Caki2 (cell line): ENCODE measurements at regions not wholly inside any gene's neighbourhood (a gene's known extent, or its start where the extent isn't known, plus 50 kb on each side); places are given as distances from the start of the nearest gene placed in this dataset.
A peak's percentile ranks its signal among the peaks of the same experiment; 100 is the strongest.
"Not testable (repeated sequence)": the region's sequence is repeated elsewhere in the genome, so short reads cannot be mapped to it uniquely, and the experiment has no call there.

Experiments used
- DNase-seq: peaks from one replicate; pipeline ENCODE4 v3.0.0-alpha.2; 2015; ENCODE audit warnings: low read depth
- in situ Hi-C: cut with HindIII; loops from 2 replicates; pipeline ENCODE4 v1.10.0; 2016; ENCODE audit warnings: low sequenced_read_pairs, low pct_unique_long_range_greater_than_20kb, mixed read lengths

DNA sequence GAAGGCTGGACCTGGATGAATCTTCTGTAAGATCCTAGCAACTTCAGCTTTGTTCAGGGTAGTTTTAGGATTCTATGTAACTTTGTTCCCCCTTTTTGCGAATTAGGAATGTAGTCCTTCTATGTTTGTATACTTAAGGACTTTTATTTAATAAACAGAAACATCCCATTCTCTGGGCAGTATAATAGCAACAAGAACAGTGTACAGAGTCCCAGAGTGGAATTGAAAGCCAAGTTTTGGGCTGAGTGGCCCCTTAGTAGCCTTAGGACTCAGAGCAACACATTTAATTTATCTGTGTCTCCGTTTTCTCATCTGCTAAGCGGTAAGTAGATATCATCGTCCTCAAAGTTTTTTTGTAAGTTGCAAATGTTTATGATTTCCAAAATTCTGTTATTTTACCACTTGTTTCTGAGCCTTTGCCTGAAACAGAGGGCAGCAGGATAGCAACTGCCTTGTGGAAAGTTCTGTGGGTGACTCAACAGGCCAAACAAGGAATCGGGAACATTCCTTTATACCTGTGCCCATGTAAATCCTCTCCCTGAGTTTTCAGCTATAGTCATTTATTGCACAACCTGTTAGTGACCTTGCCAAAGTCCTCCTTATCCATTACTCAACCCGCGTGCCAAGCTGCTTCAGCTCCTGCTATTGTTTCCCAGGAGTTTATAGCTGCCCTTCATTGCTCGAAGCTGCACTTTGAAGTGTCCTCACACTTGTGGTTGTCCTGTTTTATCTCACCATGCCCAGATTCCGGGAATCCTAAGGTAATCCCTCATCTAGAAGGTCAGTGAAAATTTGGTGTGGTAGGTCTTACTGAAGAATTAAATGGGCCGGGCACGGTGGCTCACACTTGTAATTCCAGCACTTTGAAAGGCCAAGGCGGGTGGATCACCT, 199.1 kb upstream of the AHR start:
- DNase-seq = no peak
- in situ Hi-C loops = no loop called here

DNA sequence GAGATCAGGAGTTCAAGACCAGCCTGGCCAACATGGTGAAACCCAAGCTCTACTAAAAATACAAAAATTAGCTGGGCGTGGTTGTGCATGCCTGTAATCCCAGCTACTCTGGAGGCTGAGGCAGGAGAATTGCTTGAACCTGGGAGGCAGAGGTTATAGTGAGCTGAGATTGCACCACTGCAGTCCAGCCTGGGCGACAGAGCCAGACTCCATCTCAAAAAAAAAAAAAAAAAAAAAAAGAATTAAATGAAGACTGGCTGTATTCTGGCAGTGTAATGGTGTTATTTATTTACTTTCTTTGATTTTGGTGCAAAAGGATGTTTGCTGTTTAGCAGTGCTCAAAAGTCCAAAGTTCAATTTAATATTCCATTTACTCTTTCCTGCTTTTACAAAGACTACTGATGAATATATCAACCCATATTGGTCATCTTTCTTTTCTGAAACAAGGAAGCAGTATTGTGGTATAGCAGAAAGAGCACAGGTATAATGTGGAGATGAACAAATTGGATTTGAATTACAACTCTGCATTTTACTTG, 198.4 kb upstream of the AHR start:
- in situ Hi-C loops = not testable (repeated sequence)

DNA sequence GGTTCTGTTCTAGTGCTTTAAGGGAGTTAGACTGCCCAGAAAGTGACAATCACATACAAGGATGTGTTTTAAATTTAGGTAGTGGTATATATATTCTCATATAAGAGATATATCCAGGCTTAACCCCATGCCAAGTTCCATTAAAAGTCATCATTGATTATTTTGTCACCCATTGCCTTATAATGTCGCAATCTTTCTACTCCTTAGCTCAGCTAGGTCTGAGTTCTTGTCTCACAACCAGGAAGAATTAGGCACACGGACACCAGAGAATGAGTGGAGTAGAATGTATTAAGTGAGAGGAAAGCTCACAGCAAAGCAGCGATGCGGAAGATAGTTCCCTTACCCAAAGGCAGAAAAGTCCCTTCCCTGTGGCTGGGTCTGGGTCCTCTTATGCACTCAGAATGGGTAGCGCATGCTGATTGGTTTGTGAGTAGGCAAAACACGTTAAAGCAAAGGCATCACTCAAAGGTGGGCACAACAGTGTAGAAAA, 197.2 kb upstream of the AHR start:
- in situ Hi-C loops = no loop called here
- DNase-seq = no peak

More for the DNA sequence above, 198.4 kb upstream of the AHR start:
- DNase-seq = not testable (repeated sequence)

- in situ Hi-C loops = no loop called here
- DNase-seq = no peak
Observed at GRCh38 chr7:17103170-17103569, 195.3 kb upstream of the AHR start.

DNA sequence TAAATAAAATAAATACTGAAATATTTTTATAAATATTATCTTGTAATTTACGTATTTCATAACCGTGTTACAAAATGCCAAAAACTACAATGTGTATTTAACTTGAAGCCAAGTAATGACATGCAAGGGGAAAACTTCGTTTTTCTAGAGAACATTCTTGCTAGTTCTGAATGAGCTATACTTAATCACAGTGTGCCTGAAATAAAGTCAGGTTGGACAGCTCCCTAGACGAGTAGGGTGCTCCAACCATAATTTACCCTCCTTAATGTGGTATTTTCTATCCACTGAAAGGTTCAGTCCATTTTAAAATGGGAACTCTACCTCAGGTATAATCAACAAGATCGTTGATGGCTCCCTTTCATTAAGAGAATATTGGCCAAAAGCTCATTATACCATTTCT, 194.5 kb upstream of the AHR start:
- in situ Hi-C loops = no loop called here
- no peak for DNase-seq

DNA sequence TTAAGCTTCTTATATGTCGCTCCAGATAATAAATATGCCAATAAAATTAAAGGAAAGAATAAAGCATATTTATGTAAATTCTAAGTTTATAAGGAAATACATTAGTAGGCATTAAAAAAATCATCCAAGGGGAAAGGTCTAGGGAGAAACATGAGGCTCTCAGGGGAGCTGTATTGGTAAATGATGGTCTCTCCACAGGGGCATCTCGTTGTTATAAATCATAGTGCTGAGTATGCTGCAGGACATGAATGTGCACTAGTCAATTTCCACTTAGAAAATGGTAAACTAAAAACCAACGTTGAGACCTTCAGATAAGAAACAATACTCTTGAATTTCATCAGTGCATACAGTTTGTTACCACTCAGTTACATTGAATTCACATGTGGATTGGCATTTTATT, 194.0 kb upstream of the AHR start:
- DNase-seq = no peak
- in situ Hi-C loops = no loop called here

DNA sequence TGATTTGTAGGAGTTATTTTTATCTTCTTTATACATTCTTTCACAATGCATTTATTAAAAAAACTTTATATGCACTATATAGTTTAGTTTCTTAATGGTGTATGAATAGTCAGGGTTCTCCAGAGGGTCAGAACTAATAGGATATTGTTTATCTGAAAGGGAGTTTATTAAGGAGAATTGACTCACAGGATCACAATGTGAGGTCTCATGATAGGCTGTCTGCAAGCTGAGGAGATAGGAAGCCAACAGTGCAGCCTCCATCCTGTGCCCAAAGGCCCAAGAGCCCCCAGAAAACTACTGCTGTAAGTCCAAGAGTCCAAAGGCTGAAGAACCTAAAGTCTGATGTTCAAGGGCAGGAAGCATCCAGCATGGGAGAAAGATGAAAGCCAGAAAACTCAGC, 192.8 kb upstream of the AHR start:
- no peak for DNase-seq
- in situ Hi-C loops = no loop called here

DNA sequence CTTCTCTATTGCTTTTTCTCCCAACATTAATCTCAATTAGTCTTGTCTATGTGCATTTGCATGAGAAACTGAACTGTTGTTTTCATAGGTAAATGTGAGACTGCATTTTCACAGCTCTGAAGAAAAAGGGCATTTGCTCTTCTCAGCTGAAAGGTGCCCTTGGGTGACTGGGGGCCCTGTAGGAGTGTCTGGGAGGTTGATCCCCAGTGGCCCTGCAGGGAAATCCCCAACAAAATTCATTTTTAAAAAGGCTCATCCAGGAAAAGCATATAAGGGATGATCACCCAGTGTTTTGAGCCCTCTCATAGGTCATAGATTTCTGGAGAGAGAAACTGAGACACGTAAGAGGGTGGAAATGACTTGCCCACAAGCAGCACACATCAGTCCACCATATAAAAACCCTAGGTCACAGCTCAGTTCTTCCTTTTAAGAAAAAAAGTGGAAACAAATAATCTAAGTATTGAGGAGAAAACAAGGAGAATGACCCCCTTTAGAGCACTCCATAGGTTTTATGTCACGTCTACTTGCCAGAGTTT, 190.3 kb upstream of the AHR start:
- in situ Hi-C loops = no loop called here
- DNase-seq = no peak

GRCh38 chr7:17109020-17109419, 189.4 kb upstream of the AHR start:
- peak; percentile 31 for DNase-seq

DNA sequence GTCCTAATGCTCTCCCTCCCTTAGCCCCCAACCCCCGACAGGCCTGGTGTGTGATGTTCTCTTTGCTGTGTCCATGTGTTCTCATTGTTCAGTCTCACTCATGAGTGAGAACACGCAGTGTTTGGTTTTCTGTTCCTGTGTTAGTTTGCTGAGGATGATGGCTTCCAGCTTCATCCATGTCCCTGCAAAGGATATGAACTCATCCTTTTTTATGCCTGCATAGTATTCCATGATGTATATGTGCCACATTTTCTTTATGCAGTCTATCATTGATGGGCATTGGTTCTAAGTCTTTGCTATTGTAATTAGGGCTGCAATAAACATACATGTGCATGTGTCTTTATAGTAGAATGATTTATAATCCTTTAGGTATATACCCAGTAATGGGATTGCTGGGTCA, 184.7 kb upstream of the AHR start:
- DNase-seq, in situ Hi-C loops: not testable (repeated sequence)

More at GRCh38 chr7:17109020-17109419, 189.4 kb upstream of the AHR start:
- in situ Hi-C loops = no loop called here

GRCh38 chr7:17118412-17118811, 180.0 kb upstream of the AHR start:
- no peak for DNase-seq
- in situ Hi-C loops = no loop called here

DNA sequence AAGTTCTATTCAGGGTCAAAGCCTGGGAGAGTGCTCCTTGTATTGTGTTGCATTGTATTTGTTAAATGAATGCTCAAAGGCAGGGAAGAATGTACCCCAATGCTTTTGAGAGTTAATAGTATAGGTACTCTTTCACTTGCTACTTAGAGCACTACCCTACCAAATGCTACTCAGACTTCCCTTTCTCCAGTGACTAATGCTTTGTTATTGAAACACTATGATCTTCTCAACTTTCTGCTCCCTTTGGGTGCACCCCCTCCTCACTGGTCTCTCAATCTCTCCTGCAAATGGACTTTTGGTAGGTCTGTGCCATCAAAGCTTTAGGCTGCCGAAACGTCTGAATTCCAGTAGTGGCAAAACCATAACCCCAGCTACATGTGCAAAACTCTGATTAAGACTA, 177.7 kb upstream of the AHR start:
- in situ Hi-C loops = no loop called here
- no peak for DNase-seq

GRCh38 chr7:17121671-17122070, 176.8 kb upstream of the AHR start:
- in situ Hi-C loops = no loop called here
- no peak for DNase-seq

DNA sequence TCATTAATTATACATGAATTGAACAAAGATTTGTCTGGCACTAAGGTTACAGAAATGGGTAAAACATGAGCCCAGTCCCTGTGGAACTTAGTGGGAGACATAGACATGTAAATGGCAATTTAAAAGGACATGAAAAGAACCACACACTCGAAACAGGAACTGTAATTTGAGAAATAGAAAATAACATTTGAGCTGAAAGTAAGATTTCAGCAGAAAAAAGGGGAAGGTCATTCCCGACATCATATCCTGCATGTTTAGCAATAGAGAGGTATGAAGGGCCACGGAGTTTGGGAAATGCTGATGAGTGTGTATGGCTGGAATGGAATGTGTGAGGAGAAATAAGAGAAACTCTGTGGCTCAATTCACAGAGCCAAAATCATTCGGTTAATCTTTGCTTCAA, 175.4 kb upstream of the AHR start:
- in situ Hi-C loops = no loop called here
- DNase-seq = no peak

DNA sequence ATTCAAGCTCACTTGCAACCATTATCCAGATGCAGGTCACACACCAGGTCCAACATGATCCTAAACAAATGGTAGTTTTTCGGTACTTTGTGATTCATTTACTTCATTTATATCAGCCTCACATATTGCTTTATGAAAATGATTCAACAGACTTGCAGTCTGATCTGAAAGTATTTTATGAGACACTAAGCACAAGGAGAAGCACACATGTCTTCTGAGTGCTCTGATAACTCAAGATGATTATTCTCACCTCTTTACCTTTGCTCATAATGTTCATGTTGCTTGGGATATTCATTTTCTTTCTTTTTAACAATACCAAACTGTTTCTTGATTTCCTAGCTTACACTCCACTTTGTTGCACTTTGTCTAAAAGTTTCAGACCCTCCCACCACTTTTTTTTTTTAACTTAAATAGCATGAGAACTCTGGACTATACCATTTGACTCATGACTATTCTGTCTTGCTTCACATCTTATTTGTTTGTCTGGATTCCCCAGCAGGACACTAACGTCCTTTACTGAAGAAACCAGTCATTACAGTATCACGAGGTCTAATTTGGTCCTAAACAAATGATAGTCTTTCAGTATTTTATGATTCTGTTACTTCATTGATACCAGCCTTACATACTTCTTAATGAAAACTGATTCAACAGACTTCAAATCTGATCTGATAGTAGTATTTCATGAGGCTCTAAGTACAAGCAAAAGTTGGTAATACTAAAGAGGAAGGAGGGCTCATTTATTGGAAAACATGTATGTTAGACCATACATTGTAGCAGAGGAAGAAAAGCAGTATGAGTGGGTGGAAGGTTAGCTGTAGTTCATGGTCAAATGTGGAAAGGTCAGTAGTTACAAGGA, 171.8 kb upstream of the AHR start:
- no peak for DNase-seq
- in situ Hi-C loops = no loop called here

- in situ Hi-C loops = no loop called here
- DNase-seq = no peak
Observed at GRCh38 chr7:17129218-17129617, 169.2 kb upstream of the AHR start.

DNA sequence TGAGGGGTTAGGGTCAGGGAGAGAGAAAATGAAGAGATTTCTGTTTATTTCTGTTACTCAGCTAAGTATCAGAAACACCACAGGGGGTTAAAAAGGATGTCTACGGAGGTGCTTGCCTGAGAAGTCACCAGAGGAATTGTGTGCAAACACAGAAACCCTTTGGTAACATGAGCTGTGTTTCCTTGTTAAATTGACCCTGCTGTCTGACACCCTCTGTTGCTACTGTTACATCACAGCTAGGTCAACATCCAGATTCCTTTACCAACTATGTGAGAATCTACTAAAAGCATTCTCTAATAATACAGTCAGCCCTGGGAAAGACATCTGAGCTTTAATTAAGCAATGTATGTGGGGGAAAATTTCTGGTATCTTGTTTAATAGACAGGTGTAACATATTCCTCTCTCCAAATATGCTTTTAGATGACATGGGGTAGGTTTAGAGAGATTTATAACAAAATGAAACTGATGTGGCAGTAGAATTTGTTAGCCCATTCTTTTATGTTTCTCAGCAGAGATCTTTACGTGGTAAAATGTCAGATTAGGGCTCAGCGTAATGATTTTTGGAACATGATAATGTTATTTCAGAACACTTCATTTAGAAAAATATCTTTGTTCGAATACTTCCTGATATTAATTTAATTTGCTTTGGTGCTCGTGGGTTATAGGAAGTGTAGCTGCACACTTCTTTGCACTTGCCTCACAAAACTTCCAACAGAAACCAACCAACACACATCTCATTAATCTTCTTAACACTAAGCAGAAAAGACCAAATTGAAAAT, 168.0 kb upstream of the AHR start:
- in situ Hi-C loops = no loop called here

GRCh38 chr7:17131060-17131345, 167.4 kb upstream of the AHR start:
- in situ Hi-C loops = no loop called here
- DNase-seq = peak; percentile 63

More for the DNA sequence above, 168.0 kb upstream of the AHR start:
- DNase-seq = peak; percentile 71
